T47D (cell line): ENCODE measurements at regions not wholly inside any gene's neighbourhood (a gene's known extent, or its start where the extent isn't known, plus 50 kb on each side); places are given as distances from the start of the nearest gene placed in this dataset.

Experiments used
- DNase-seq, 2 experiments: peaks; one replicate each; pipeline versions ENCODE4 v3.0.0 to v3.0.0-alpha.2; 2011 to 2012; ENCODE audit warnings: low read depth in 1 of 2, low spot score in 1 of 2
- JUND ChIP-seq: IDR thresholded peaks from 2 replicates; pipeline ENCODE4 v1.6.1; 2012; ENCODE audit warnings: low read depth
- in situ Hi-C: cut with HindIII; loops from 2 replicates; pipeline ENCODE4 v1.10.0; 2016; ENCODE audit warnings: low sequenced_read_pairs, low pct_unique_long_range_greater_than_20kb

GRCh38 chr16:6281994-6282393 is 1050.7 kb upstream of the RBFOX1 start:
- no peak for DNase-seq
- in situ Hi-C loops, result no loop called here
- no peak for TF ChIP-seq JUND

- DNase-seq, result no peak
- in situ Hi-C loops, result no loop called here
- no peak for TF ChIP-seq JUND
Observed at GRCh38 chr16:6281274-6281673, 1051.4 kb upstream of the RBFOX1 start.

GRCh38 chr16:6280055-6280454 is 1052.6 kb upstream of the RBFOX1 start:
- in situ Hi-C loops, result no loop called here
- no peak for TF ChIP-seq JUND
- no peak for DNase-seq

GRCh38 chr16:6279286-6279685 is 1053.4 kb upstream of the RBFOX1 start:
- DNase-seq, result no peak
- TF ChIP-seq JUND, result no peak
- in situ Hi-C loops, result no loop called here

DNA sequence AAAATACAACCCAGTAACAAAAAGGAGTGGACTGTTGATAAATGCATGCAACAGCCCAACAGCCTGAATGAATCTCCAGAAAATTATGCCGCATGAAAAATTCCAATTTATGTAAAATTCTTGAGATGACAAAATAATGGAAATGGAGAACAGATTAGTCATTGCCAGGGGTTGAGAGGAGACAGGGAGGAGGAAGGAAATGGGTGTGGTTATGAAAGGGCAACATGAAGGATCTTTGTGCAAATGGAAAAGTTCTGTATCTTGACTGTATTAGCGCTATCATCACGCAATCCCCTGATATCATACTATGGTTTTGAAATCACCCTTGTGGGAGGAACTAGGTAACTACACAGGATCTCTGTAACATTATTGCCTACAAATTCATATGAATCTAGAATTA is 1058.3 kb upstream of the RBFOX1 start:
- in situ Hi-C loops, result no loop called here
- no peak for DNase-seq
- TF ChIP-seq JUND, result no peak

- no peak for TF ChIP-seq JUND
- no peak for DNase-seq
- in situ Hi-C loops, result no loop called here
Observed at GRCh38 chr16:6267682-6268081, 1065.0 kb upstream of the RBFOX1 start.

GRCh38 chr16:6266703-6267102 is 1065.9 kb upstream of the RBFOX1 start:
- no peak for TF ChIP-seq JUND
- DNase-seq, result no peak
- in situ Hi-C loops, result no loop called here

DNA sequence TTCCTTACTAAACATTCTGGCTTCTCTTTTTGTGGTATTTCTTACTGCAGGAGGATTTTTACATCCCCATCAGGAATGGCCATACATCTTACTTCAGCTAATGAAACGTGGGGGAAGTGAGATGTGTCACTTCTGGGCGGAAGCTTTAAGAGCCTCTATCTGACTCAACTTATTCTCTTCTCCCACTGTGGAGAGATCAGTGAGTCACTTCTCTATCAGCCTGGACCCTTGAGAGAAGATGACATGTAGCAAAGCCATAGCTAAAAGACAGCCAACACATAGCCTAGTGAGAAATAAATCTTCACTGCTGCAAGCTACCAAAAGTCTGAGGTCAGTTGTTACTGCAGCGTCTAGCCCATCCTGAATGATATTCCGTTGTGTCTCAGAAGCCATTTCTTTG is 1066.7 kb upstream of the RBFOX1 start:
- in situ Hi-C loops, result no loop called here
- TF ChIP-seq JUND, result no peak
- no peak for DNase-seq

DNA sequence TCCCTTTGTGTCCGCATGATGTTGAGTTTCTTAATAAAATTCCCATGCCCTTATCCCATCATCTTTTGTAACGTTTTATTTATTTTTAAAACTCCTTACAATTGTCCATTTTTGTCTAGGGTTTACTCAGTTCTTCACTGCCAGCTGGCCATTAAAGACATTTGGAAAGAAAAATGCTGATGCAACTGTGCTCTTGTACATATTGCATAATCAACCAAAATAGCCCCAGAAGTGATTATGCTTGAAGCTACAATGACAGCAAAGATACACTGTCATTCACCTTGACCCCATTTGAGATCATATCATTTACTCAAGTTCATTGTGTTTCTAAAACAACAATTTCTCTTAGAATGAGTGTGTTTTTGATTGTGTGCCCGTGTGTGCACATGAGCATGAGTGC is 1074.6 kb upstream of the RBFOX1 start:
- in situ Hi-C loops, result no loop called here
- no peak for TF ChIP-seq JUND

DNA sequence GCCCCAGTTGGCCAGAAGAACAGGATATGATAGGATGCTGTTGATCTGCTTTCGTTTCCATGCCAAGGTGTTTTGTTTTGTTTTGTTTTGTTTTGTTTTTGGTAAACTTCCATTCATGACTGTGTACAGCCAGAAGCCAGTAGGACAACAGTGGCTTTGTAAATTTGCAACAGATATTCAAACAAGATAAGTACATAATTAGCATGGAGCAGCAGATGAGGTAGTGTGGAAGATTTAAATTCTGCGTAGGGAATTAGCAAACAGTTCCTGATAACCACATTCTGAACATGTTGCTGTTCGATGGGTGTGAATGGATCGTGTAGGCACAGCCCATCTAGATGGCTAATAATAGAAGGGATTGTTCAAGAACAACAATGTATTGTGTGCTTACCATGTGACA is 1080.1 kb upstream of the RBFOX1 start:
- no peak for DNase-seq
- TF ChIP-seq JUND, result no peak
- in situ Hi-C loops, result no loop called here

More for the DNA sequence above, 1074.6 kb upstream of the RBFOX1 start:
- no peak for DNase-seq

GRCh38 chr16:6250511-6250910 is 1082.1 kb upstream of the RBFOX1 start:
- in situ Hi-C loops, result no loop called here
- no peak for DNase-seq
- no peak for TF ChIP-seq JUND

DNA sequence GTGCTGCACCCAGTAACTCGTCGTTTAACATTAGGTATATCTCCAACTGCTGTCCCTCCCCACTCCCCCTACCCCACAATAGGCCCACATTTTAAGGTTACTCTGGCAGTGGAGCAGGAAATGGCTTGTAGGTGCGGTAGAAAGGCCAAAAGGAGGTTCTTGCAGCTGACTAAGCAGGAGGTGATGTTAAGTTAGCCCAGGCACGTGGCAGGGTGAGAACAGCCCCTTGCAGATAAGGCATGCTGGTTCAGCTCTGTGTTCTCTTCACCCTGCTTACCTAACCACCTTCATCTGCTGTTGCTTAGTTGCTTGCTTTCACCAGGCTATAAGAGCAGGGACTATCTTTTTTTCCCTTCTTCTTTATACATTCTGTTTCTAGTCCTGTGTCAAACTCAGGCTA is 1082.8 kb upstream of the RBFOX1 start:
- in situ Hi-C loops, result no loop called here
- no peak for DNase-seq
- TF ChIP-seq JUND, result no peak

- no peak for TF ChIP-seq JUND
- no peak for DNase-seq
- in situ Hi-C loops, result no loop called here
Observed at GRCh38 chr16:6248199-6248598, 1084.4 kb upstream of the RBFOX1 start.

DNA sequence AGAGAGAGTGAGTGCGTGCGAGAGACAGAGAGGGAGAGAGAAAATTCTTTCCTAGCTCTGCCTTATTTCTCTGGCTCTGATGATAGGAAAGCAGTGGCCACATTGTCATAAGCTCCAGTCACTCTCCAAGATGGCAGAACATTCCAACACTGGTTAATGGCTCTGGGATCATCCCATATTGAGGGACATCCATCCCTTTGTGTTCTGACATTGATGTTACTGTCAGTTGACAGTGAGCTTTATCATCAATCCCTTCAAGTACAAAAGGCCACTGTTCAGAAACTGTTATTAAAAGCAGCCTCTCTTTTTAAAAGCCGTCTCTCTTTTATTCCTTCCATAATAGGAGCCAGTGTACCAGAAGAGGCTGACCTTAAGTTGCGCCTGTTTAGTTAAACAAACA is 1084.9 kb upstream of the RBFOX1 start:
- in situ Hi-C loops, result no loop called here
- DNase-seq, result no peak
- no peak for TF ChIP-seq JUND
